ENCODE measurements at regions not wholly inside any gene's neighbourhood (a gene's known extent, or its start where the extent isn't known, plus 50 kb on each side); places are given as distances from the start of the nearest gene placed in this dataset.
"Not testable (repeated sequence)": the region's sequence is repeated elsewhere in the genome, so short reads cannot be mapped to it uniquely, and the experiment has no call there.

GRCh38 chr17:21470422-21470821, 94.3 kb downstream of the KCNJ12 start:
- H3K4me1 Mint-ChIP-seq, H3K36me3 Mint-ChIP-seq, H3K27ac Mint-ChIP-seq, H3K4me3 Mint-ChIP-seq, DNase-seq, H3K9me3 Mint-ChIP-seq: not testable (repeated sequence)
- H3K27me3 Mint-ChIP-seq = peaks cover 34% of the 10 kb centered on the region
- CTCF ChIA-PET = interaction anchor here (3.2 kb wide), 1 partner anchor 13 kb away, joined by 14 read pairs; no protein-coding TSS in a partner anchor

DNA sequence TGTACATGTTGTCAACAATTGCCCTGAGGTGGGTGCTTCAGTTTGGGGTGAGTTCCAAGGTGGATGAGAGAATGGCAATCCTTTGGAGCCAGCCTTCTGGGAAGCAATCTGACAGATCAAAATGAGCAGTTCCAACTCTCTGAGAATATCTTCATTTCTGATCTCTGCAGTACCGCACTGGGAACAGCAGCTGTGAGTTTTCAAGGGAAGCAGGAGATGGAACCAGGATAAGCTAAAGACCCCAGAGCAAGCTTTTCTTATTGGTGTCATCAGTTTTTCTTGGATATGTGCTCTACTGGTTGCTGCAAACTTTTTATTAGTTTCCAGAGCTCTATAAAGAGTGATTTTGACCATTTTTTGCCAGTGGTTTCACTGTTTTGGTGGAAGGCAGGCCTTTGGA, 94.7 kb downstream of the KCNJ12 start:
- H3K27me3 Mint-ChIP-seq = peaks cover 37% of the 10 kb centered on the region
- DNase-seq = no peak
- no peaks in the 10 kb centered on the region for H3K36me3 Mint-ChIP-seq
- CTCF ChIA-PET = interaction anchor here (3.2 kb wide), 1 partner anchor 14 kb away, joined by 14 read pairs; no protein-coding TSS in a partner anchor
- H3K27ac Mint-ChIP-seq = no peak overlapping the region
- H3K9me3 Mint-ChIP-seq = peaks cover under 1% of the 10 kb centered on the region
- no peaks in the 10 kb centered on the region for H3K4me1 Mint-ChIP-seq
- H3K4me3 Mint-ChIP-seq = no peak overlapping the region

- Mint-ChIP-seq H3K4me3 (no peak overlapping the region), H3K36me3 (no peaks in the 10 kb centered on the region), H3K9me3 (peaks cover 20% of the 10 kb centered on the region), H3K27ac (no peak overlapping the region), H3K27me3 (peaks cover 36% of the 10 kb centered on the region), H3K4me1 (no peaks in the 10 kb centered on the region)
- no peak for DNase-seq
- CTCF ChIA-PET = no interaction called here
Measured at GRCh38 chr17:21474815-21475214, 98.7 kb downstream of the KCNJ12 start.

DNA sequence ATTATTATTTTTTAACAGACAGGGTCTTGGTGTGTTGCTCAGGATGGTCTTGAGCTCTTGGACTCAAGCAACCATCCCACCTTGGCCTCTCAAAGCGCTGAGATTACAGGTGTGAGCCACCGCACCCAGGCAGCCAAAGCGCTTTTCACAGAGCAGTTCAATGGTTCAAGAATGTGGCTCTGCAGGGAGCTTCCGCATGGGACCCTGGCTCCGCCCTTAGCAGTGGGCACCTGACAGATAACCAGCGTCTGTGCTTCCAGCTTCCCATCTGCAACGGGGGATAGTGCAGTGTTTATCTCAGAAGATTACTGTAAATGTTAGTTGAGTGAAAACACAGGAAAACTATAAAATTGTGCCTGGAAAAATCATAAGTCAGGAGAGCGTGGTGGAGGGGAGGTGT, 99.4 kb downstream of the KCNJ12 start:
- no peak overlapping the region for H3K4me3 Mint-ChIP-seq
- H3K36me3 Mint-ChIP-seq = no peaks in the 10 kb centered on the region
- H3K9me3 Mint-ChIP-seq = peaks cover 20% of the 10 kb centered on the region
- peaks cover 41% of the 10 kb centered on the region for H3K27me3 Mint-ChIP-seq
- CTCF ChIA-PET = no interaction called here
- DNase-seq = no peak
- no peaks in the 10 kb centered on the region for H3K4me1 Mint-ChIP-seq
- H3K27ac Mint-ChIP-seq = no peak overlapping the region

- no peak for DNase-seq
- CTCF ChIA-PET = no interaction called here
- Mint-ChIP-seq H3K27ac (no peak overlapping the region), H3K4me3 (no peak overlapping the region), H3K27me3 (peaks cover 47% of the 10 kb centered on the region), H3K4me1 (no peaks in the 10 kb centered on the region), H3K36me3 (no peaks in the 10 kb centered on the region), H3K9me3 (peaks cover 20% of the 10 kb centered on the region)
Measured at GRCh38 chr17:21476867-21477266, 100.7 kb downstream of the KCNJ12 start.

GRCh38 chr17:21482189-21482865, 106.2 kb downstream of the KCNJ12 start:
- Mint-ChIP-seq H3K27ac (no peak overlapping the region), H3K9me3 (peaks cover 11% of the 10 kb centered on the region), H3K27me3 (peaks cover 51% of the 10 kb centered on the region), H3K4me1 (no peaks in the 10 kb centered on the region), H3K4me3 (no peak overlapping the region), H3K36me3 (no peaks in the 10 kb centered on the region)
- DNase-seq = no peak
- CTCF ChIA-PET = no interaction called here

DNA sequence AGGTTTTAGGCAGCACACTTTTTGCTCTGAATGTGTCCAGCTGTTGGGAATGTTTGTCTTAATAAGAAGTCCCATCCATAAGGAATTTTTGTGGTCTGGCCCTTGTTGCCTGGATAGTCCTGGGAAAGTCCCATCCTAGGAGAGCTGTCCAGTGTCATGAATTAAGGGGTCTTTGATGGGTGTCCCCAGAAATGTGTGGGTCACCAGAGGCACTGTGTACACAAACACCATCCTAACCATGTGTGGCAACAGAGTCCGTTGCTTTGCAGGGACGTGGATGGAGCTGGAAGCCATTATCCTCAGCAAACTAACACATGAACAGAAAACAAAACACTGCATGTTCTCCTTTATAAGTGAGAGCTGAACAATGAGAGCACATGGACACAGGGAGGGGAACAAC, 111.9 kb downstream of the KCNJ12 start:
- not testable (repeated sequence) for DNase-seq, H3K4me3 Mint-ChIP-seq, H3K36me3 Mint-ChIP-seq, H3K4me1 Mint-ChIP-seq, H3K27ac Mint-ChIP-seq, H3K9me3 Mint-ChIP-seq
- CTCF ChIA-PET = interaction anchor here (1.0 kb wide), 1 partner anchor 36 kb away, joined by 3 read pairs; no protein-coding TSS in a partner anchor
- H3K27me3 Mint-ChIP-seq = peaks cover 38% of the 10 kb centered on the region

DNA sequence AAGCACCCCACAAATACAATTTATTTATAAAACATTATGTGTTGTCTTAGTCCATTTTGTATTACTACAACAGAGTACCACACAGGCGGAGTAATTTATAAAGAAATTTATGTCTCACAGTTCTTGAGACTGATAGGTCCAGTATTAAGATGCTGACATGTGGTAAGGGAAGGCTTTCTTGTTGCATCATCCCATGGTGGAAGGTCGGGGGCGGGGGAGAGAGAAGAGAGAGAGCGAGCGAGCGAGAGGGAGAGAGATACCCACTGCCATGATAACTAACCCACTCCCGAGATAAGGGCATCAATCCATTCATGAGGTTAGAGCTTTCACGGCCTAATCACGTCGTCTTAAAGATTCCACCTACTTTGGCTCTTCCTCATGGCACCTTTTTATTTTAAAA, 117.8 kb downstream of the KCNJ12 start:
- no peaks in the 10 kb centered on the region for H3K9me3 Mint-ChIP-seq
- H3K27me3 Mint-ChIP-seq = peaks cover 27% of the 10 kb centered on the region
- no peak for DNase-seq
- no peak overlapping the region for H3K4me3 Mint-ChIP-seq
- H3K27ac Mint-ChIP-seq = no peak overlapping the region
- no peaks in the 10 kb centered on the region for H3K4me1 Mint-ChIP-seq
- CTCF ChIA-PET = no interaction called here
- no peaks in the 10 kb centered on the region for H3K36me3 Mint-ChIP-seq

GRCh38 chr17:21495281-21495680, 119.1 kb downstream of the KCNJ12 start:
- DNase-seq = no peak
- Mint-ChIP-seq H3K4me3 (no peak overlapping the region), H3K27me3 (peaks cover 25% of the 10 kb centered on the region), H3K36me3 (no peaks in the 10 kb centered on the region), H3K27ac (no peak overlapping the region), H3K4me1 (no peaks in the 10 kb centered on the region), H3K9me3 (no peaks in the 10 kb centered on the region)
- CTCF ChIA-PET = no interaction called here

- no peak for DNase-seq
- Mint-ChIP-seq H3K9me3 (no peaks in the 10 kb centered on the region), H3K36me3 (no peaks in the 10 kb centered on the region), H3K27me3 (peaks cover 26% of the 10 kb centered on the region), H3K4me3 (no peak overlapping the region), H3K4me1 (no peaks in the 10 kb centered on the region), H3K27ac (no peak overlapping the region)
- CTCF ChIA-PET = no interaction called here
Measured at GRCh38 chr17:21500064-21500463, 123.9 kb downstream of the KCNJ12 start.

- CTCF ChIA-PET = interaction anchor here (1.3 kb wide), 1 partner anchor 45 kb away, joined by 4 read pairs; no protein-coding TSS in a partner anchor
- not testable (repeated sequence) for H3K36me3 Mint-ChIP-seq, DNase-seq, H3K9me3 Mint-ChIP-seq, H3K4me3 Mint-ChIP-seq, H3K4me1 Mint-ChIP-seq, H3K27ac Mint-ChIP-seq
- peaks cover 23% of the 10 kb centered on the region for H3K27me3 Mint-ChIP-seq
Measured at GRCh38 chr17:21501927-21502700, 126.0 kb downstream of the KCNJ12 start.

DNA sequence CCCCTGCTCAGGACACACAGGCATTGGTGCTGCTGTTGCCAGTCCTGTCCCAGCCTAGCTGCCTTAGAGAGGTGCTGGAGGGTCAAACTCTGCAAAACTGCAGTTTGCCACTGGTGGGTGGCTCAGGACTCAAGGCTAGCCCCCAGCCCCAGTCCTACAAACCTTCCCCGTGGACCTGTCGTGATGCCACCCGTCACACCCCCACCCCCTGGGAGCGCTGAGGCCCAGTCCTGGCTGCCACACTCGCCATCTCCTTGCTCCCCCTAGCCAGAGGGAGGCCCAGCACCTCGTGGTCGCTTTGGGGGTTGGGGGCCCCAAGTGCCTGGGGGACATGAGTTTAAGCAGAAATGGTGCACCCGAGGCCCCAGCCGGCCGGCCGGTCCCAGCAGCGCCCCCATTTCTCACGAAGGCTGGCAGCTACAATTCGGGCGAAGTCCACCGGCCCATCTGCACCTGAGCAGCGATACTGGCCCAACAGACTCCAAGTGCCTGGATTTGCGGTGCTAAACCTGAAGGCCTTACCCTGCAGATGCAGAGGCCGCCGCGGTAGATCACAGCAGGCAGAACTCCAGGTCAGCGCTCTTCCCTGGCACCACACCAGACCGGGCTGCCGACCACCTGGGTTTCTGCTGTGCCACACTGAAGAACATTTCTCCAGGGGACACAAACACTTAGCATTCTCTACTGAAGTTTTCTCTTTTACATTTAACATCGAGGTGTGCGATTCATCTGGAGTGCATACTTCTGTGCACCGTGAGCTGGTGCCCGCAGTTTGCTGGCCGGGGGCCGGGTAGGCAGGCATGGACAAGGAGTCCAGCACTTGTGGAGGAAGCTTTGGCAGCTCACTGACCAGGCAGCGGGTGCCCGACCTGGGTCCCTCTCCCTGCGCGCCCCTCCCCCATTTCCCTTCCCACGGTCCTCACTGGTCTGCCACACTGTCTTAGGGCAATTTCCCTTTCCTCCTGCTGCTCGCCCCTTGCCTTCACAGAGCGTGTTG, 130.0 kb downstream of the KCNJ12 start:
- peaks cover 12% of the 10 kb centered on the region for H3K4me1 Mint-ChIP-seq
- CTCF ChIA-PET = no interaction called here
- H3K27ac Mint-ChIP-seq = no peak overlapping the region
- no peaks in the 10 kb centered on the region for H3K9me3 Mint-ChIP-seq
- no peak overlapping the region for H3K4me3 Mint-ChIP-seq
- H3K27me3 Mint-ChIP-seq = peaks cover 31% of the 10 kb centered on the region
- H3K36me3 Mint-ChIP-seq = no peaks in the 10 kb centered on the region
- DNase-seq = no peak

GRCh38 chr17:21507806-21508205, 131.6 kb downstream of the KCNJ12 start:
- H3K4me3 Mint-ChIP-seq, CTCF ChIA-PET, DNase-seq, H3K9me3 Mint-ChIP-seq, H3K27ac Mint-ChIP-seq, H3K36me3 Mint-ChIP-seq: not testable (repeated sequence)
- Mint-ChIP-seq H3K27me3 (peaks cover 45% of the 10 kb centered on the region), H3K4me1 (peaks cover 21% of the 10 kb centered on the region)

DNA sequence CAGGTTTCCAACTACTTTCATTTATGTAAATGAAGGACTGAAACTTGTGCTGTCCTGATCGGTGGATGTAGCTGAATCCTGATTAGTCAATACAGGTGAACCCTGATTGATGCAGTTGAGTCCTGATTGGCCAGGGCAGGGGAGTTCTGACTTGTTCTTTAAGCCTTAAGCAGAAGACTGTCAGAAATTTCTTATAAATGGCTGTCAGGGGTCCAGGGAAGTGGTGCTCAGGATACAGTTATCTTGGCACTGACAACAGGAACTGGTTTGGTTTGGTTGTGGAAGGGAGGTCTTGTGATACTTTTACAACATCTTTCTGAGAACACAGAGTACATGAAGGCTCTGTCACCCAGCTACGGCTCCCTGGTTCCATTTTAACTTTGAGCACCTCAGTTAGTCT, 132.1 kb downstream of the KCNJ12 start:
- H3K9me3 Mint-ChIP-seq = no peaks in the 10 kb centered on the region
- H3K36me3 Mint-ChIP-seq = no peaks in the 10 kb centered on the region
- DNase-seq = no peak
- CTCF ChIA-PET = no interaction called here
- H3K27ac Mint-ChIP-seq = no peak overlapping the region
- peaks cover 23% of the 10 kb centered on the region for H3K4me1 Mint-ChIP-seq
- H3K27me3 Mint-ChIP-seq = peaks cover 48% of the 10 kb centered on the region
- H3K4me3 Mint-ChIP-seq = no peak overlapping the region
